GM21825 (cell line): ENCODE measurements at regions not wholly inside any gene's neighbourhood (a gene's known extent, or its start where the extent isn't known, plus 50 kb on each side); places are given as distances from the start of the nearest gene placed in this dataset.

Source experiments
- ATAC-seq: cut with Tn5 transposase; IDR thresholded peaks from one replicate; pipeline ENCODE4 v1.9.1; 2021; ENCODE audit warnings: mild to moderate bottlenecking, moderate library complexity; ENCODE audit not compliant: unreplicated experiment

DNA sequence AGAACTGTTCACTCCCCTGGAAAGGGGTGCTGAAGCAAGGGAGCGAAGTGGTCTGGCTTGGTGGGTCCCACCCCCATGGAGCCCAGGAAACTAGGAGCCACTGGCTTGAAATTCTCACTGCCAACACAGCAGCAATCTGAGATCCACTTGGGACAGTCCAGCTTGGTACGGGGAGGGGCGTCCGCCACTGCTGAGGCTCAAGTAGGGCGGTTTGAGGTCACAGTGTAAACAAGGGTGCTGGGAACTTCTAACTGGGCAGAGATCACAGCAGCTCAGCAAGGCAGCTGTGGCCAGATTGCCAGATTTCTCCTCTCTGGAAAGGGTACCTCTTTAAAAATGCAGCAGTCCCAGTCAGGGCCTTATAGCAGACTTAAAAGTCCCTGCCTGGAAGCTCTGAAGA is 53.9 kb upstream of the GALNTL6 start:
- no peak for ATAC-seq

DNA sequence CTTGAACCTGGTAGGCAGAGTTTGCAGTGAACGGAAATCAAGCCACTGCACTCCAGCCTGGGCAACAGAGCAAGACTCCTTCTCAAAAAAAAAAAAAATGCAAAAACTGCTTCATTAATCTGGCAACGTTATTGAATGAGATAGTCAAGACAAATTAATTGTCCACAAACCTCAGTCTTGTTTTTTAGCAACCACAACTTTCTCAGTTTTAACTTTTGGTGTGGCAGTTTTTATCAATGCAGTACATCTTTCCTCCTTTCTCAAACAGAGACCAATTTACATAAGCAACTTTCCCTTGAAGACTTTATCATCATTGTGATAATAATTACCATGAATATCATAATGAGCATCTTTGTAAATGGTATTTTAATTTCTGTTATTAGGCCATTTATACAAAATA is 61.7 kb upstream of the GALNTL6 start:
- ATAC-seq: no peak

DNA sequence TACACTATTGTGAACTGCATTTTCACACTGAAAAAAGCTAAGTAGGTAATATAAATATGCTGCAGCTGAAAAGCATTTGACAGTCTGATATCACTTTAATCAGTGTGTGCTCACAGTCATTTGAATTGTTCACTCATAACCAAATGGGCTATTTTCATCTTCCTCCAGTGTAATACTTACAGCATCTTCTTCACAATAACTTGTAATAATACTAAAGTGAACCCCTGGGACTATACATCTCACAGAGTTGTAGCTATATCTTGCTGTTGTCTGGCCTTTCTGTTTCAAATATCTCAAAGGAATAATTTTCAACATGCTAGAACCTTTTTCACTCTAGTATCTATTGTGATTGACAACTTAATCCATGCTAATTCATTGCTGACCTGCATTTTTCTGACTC is 66.8 kb upstream of the GALNTL6 start:
- ATAC-seq: no peak

DNA sequence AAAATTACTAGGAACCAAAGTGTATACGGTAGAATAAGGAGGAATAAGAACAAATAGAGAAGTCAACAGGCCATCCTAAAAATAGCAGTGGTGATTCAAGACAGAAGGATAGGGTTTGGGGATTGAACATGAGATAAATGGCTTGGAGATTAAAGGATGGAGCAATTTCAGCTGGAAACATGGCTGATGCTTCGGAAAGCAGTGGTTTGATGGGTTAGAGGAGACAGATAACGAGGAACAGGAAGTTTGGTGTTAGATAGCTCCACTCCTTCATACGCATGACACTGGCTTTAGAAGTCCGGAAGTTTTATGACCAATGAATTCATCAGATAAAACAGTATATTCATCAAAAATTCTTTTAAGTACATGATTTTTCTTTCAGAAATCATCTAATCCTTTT is 70.8 kb upstream of the GALNTL6 start:
- ATAC-seq: no peak

DNA sequence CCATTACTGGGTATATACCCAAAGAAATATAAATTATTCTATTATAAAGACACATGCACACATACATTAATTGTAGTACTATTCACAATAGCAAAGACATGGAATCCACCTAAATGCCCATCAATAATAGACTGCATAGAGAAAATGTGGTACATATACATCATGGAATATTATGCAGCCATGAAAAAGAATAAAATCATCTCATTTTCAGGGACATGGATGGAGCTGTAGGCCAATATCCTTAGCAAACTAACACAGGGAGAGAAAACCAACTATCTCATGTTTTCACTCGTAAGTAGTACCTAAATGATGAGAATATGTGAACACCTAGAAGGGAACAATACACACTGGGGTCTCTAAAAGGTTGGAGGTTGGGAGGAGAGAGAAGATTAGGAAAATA is 86.0 kb upstream of the GALNTL6 start:
- no peak for ATAC-seq

DNA sequence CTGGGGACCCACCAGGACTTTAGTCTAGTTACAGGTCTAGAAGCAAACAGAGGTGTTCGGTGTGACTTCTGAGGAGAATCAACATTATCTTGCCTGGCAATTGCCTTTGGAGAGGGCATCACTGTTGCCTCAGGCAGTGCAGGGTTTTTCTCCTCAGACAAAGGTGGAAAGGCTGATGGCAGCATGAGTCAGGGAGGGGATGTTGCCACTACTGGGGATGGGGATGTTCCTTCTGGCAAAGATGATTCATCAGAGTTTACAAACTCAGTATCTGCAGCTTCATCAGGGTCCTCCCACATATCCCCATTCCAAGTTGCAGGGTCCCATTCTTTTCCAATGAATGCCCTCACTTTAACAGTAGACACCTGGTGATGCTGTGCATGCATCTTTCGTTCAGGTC is 91.3 kb upstream of the GALNTL6 start:
- no peak for ATAC-seq

DNA sequence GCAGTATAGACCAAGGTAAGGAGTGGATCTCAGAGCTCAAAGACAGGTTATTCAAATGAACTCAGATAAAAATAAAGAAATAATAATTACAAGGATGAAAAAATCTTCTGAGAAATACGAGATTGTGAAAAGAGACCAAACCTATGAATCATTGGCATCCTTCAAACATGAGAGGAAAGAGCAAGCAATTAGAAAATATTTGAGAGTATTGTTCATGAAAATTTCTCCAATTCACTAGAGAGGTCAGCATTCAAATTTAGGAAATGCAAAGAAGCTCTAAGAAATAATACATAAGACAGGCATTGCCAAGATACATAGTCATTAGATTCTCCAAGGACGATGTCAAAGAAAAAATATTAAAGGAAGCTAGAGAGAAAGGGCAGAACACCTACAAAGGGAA is 93.5 kb upstream of the GALNTL6 start:
- no peak for ATAC-seq

DNA sequence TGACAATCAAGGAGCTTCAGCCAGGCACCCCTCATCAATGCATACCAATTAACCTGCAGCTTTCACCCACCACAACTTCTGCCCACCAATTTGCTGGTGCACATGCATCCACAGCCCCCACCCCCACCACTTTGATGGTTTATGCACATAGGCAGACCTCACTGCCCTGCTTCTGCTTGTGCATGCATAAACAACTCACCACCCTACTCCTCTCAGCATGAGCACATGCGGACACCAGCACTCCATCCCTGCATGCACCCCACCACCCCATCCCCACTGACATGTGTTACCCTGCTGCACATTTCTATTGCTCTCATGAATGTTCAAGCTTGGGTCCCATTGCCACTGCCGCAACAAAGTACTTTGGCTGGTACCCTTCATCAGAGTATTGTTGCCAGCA is 94.5 kb upstream of the GALNTL6 start:
- no peak for ATAC-seq

DNA sequence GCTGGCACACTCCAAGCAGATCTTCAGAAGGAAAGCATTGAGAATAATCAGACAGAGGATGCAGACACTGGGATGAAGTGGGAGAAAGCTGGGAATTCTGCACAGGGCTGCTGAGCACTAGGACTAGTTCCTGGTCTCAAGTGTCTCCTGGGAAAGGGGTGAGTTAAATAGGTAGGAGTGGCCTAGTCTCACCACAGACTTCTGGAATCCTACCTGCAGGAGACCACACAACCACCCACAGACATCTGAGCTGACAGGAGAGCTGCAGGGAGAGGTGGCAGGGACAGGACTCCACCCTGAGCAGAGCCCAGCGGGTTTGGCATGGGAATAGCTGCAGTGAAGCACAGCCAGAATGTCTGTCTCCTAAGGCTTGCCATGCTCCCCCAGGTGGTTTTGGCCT is 95.1 kb upstream of the GALNTL6 start:
- no peak for ATAC-seq

DNA sequence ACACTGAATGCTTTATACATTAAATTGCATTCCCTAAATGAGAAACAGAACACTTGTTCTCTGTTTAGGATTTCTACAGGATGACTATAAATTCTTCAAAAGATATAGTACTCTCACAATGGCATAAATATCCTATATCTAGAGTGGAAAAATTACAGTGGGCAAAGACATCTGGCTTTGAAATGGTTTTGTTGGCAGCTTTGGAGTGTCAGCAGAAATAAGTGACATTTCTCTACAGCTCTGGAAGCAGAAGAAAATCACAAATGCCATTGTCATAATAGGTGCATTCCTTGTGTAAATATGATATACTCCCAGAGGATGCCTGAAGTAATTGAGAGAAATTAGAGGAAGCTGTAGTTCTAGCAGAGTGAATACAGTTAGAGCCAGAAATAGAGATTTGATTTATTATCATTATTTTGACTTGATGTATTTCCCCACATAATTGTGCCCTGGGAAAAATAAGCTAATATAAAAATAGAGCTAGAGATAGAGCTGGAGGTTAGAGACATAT is 95.9 kb upstream of the GALNTL6 start:
- no peak for ATAC-seq

DNA sequence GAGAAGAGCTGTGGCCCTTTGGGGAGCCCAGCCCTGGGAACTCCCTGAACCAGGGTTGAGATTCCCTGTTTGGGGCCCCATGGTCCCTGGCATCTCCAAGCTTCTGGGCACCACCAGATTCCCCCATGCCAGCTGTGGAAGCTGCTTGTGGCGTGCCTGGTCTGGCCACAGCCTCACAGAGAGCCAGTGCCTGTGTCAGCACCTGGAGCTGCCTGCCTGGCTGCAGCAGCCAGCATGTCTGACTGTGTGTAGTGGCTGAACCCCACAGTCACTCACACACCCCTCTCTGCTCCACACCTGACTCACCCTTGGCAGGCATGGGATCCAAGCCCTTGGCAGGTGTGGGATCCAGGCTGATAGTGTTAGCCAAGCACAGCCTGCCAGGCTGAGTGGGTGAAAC is 97.2 kb upstream of the GALNTL6 start:
- no peak for ATAC-seq

DNA sequence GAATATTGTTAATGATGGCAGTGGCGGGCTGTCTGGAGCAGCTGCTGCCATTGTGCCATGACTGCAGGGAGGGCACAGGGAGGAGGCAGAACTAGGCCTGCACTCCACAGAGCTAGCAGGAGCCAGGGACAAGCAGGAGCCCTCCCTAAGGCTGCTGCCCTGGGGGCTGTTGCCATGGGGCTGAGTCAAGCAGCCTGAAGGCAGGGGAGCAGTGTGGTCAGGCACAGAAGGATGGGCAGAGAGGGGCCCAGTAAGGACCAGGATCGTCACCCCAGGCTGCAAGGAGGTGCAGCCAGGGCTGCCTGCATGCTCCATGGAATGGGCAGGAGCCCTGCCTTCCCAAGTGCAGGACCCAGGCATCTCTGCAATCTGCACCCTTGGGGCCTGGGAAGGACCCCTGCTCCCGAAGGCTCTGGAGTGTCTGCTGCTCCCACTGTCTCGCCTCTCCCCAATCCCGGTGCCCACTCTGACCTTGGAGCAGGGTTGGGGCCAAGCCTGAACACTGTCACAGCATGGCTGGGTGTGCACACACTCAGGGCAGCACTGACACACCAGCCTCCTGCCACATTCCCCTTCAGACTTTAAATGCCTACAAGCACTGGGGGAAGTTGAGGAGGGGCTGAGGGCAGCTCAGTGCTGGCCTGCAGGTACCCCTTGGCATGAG is 98.3 kb upstream of the GALNTL6 start:
- ATAC-seq: no peak

DNA sequence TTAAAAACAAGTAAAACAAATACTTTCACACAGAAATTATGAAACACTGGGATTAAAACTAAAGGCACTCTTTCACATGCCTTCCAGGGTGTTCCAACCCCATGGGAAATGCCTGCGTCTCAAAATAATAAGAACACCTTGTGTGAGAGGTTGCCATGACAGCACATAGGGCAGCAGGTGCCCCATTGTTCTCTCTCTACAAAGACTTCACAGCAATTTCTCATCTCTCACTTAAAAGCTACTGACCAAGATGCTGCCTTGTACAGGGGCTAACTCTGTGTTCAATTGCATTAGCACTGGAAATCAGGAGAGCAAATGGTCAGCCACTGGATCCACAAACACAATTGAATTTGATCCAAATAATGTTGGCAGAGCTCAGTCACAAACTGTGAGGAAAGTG is 102.5 kb upstream of the GALNTL6 start:
- ATAC-seq: no peak

DNA sequence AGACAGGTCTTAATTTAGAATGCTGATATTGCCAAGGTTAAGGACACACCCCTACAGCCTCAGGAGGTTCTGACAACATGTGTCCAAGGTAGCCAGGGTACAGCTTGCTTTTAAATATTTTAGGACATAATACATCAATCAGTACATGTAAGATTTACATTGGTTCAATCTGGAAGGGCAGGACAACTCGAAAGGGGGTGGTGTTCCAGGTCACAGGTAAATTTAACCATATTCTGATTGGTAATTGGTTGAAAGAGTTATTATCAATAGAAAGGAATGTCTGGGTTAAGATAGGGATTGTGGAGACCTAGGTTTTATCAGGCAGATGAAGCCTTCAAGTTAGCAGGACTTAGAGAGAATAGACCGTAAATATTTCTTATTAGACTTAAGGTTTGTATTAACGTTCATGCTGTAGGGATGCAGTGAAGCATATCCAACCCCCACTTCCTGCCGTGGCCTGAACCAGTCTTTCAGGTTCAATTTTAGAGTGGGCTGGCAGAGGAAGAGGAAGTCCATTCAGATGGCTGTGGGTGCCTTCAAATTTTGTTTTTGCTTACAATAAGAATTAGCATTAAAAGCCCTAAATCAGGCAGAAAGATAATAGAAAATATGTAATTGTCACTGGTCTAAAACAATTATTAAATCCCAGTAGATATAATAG is 136.5 kb upstream of the GALNTL6 start:
- ATAC-seq: peak; percentile 99

DNA sequence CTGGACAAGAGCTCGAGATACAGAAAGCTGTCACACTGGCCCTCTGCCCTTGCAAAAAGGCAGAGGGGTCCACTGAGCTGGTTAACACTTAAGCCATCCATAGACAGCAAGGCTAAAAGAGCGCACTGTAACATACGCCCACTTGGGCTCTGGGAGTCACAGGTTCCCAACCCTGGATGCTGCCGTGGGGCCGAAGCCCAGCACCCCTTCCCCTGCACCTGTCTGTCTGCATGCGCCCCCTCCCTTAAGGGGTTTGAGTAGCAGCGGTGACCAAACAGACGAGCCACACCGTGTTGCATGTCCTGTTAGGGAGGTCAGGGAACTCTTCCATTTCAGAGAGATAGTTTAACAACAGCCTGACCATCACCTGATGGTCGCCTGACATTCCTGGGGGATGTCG is 138.4 kb upstream of the GALNTL6 start:
- no peak for ATAC-seq

DNA sequence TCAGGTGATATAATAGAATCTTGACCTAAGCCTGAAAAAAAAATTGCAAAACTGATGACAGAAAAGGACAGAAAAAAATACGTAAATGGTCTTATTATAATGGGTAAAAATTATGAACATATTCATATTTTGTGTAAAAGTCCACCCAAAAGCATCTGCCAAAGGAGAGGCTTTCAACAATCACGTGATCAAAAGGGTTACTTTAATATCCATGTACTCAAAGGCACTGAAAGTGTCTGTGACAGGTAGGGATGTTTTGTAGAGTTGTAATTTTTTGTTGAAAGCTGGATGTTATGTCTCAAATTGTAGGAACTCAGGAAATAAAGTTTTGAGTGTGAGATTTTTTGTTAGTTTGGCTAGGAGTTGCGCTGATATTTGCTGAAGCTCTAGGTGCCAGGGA is 144.8 kb upstream of the GALNTL6 start:
- ATAC-seq: no peak

DNA sequence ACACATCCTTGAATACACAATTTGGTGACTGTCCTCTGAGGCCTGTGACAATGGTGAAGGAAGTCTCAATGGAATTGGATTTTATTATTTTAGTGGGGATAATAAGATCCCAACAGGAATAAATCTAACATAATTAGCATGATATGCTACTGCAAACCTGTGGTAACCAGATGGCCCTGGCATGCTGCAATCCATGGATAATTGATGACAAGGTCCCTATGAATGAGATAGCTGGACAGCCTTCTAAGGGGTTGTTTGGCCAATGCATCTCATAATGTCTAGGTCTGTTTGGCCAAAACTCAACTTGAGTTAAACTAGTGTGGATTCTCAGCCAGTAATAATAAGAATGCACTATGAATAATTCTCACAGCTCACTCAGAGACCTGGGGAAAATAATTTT is 145.3 kb upstream of the GALNTL6 start:
- no peak for ATAC-seq

DNA sequence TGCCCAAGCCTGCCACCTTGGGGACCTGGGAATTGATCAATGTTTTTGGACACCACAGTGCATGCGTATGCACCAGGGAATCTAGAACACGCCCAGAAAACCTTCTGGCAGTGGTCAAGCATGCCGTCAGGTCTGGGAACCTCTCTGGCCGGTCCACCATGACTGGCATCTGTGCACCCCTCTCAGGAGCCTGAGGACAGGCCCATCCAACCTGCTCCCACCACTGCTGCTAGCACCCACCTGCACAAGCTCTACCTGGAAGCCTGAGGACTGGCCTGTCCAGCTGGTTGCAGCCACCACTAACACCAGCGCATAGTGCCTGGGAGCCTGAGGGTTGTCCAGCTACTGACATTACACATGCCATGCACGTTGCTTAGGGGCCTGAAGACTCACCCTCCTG is 162.1 kb upstream of the GALNTL6 start:
- no peak for ATAC-seq

DNA sequence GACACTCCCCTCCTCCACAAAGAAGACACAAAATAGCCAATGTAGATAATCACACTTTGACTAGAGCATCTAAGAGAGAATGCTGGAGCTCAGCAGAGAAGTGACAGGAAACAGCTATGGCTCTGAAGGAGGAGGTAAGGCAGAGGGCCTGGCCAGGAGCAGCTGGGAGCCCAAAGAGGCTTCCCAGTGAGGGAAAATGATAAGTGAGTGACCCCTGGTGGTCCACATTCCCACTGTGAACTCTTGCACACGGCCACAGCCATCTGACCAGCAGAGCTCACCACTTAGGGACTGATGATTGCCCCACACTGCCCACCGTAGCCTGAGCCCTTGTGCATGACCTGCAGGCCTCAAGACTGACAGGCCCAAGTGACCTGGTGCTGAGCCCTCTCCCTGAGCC is 162.7 kb upstream of the GALNTL6 start:
- ATAC-seq: peak; percentile 63

DNA sequence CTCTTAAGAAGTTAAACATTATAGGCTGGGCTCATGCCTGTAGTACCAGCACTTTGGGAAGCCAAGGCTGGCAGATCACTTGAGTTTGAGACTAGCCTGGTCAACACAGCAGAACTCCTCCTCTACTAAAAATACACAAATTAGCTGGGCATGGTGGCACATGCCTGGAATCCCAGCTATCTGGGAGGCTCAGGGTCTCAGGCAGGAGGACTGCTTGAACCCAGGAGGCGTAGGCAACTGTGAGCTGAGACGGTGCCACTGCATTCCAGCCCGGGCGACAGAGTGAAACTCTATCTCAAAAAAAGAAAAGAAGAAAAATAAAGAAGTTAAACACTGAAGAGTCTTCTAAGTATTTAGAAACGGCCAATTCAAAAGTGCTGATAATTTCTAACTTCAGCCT is 164.3 kb upstream of the GALNTL6 start:
- no peak for ATAC-seq

DNA sequence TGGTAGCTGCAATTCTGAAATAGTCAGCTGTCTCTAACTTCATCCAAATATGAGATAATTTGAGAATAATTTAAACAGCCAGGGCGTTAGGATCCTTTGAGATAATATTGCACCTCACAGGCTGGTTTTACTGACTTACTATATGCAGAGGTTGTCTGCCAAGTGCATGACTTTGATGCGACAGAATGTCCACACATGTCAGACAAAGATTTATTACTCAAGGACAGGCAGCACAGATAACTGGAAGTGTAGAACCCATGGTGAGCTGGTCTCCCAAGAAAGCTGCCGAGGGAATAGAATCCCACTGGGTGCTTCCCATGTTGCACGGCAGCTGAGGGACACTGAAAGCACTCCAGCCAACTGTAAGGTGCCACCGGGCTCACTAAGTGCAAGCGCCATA is 166.2 kb upstream of the GALNTL6 start:
- no peak for ATAC-seq

DNA sequence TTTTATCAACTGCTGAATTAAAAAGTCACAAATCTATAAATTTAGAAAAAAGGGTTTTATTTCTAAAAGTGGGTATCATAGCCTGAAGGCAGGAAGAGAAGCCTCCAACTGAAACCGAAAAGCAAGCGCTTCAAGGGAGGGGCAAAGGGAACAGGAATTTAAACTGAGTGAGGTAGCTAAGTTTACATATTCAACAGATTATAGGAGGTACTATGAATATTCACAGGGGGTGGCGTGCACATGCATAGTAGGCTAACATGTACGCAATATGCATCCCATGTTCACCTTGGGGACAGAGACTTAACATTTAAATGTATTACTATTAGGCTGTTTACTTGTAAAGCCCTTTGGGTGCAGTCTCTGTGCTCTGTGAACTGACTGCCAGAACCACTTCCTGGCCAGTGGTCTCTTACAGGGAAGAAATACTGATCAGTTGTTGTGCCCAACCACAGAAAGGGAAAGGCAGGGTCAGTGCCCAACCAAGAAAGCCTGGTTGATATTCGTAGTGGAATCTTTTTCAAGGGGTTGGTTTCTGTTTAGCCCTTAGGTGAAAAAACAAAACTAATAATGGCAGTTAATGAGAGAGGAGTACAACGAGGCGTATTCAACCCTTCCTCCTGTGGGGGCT is 168.7 kb upstream of the GALNTL6 start:
- peak; percentile 86 for ATAC-seq
